ENCODE measurements at regions not wholly inside any gene's neighbourhood (a gene's known extent, or its start where the extent isn't known, plus 50 kb on each side); places are given as distances from the start of the nearest gene placed in this dataset.

DNA sequence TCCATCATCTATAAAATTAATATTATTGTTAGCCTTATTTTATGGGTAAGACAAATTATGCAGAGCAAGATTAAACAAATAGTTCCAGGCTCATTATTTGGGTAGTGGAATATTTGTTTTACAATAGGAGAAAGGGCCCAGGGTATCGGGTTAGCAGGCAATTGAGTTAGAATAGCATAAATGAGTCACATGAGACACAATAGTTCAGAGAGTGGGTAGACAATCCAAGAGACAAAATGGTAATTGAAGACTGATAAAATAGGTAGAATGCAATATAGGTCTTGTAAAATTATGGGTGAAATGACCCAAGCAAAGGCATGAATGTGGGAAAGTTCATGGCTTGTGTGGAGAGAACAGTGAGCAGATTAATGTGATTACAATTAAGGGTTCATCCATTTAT lies 790.9 kb upstream of the GCFC2 start:
- no peaks in the 10 kb centered on the region for H3K36me3 ChIP-seq (replicated peaks; ENCODE audit: insufficient read depth, low read length)
- no peak for DNase-seq
- no peaks in the 10 kb centered on the region for H3K4me1 ChIP-seq (ENCODE audit: low read length)
- no peak overlapping the region for H3K4me2 ChIP-seq (ENCODE audit: low read depth, low read length)
- no peaks in the 10 kb centered on the region for H3K9me3 ChIP-seq (replicated peaks; ENCODE audit: insufficient read depth, low read length)
- no peak overlapping the region for H3K4me3 ChIP-seq (ENCODE audit: low read length)
- no peak overlapping the region for H3K9ac ChIP-seq (ENCODE audit: low read length)
- no peaks in the 10 kb centered on the region for H4K20me1 ChIP-seq (ENCODE audit: insufficient read depth, low read length)
- H2AFZ ChIP-seq (ENCODE audit: low read length) = no peak overlapping the region
- H3F3A ChIP-seq (ENCODE audit: insufficient read depth, low read length) = no peaks in the 10 kb centered on the region
- no peak overlapping the region for H3K27ac ChIP-seq (ENCODE audit: low read length)
- no peaks in the 10 kb centered on the region for H3K79me2 ChIP-seq (ENCODE audit: low read length)
- H3K9me2 ChIP-seq (replicated peaks; ENCODE audit: insufficient read depth, low read length) = no peaks in the 10 kb centered on the region
- TF ChIP-seq EZH2 (optimal IDR thresholded peaks at IDR 0.05; ENCODE audit: low read depth, low read length) = no peak
- no peak for TF ChIP-seq EZH2phosphoT487 (IDR thresholded peaks at IDR 0.05; ENCODE audit: low read length)
- TF ChIP-seq, protein P1, sequence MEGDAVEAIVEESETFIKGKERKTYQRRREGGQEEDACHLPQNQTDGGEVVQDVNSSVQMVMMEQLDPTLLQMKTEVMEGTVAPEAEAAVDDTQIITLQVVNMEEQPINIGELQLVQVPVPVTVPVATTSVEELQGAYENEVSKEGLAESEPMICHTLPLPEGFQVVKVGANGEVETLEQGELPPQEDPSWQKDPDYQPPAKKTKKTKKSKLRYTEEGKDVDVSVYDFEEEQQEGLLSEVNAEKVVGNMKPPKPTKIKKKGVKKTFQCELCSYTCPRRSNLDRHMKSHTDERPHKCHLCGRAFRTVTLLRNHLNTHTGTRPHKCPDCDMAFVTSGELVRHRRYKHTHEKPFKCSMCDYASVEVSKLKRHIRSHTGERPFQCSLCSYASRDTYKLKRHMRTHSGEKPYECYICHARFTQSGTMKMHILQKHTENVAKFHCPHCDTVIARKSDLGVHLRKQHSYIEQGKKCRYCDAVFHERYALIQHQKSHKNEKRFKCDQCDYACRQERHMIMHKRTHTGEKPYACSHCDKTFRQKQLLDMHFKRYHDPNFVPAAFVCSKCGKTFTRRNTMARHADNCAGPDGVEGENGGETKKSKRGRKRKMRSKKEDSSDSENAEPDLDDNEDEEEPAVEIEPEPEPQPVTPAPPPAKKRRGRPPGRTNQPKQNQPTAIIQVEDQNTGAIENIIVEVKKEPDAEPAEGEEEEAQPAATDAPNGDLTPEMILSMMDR (IDR thresholded peaks at IDR 0.05; ENCODE audit: low read length) = no peak
- no peaks in the 10 kb centered on the region for H3K27me3 ChIP-seq (replicated peaks; ENCODE audit: insufficient read depth, low read length)

DNA sequence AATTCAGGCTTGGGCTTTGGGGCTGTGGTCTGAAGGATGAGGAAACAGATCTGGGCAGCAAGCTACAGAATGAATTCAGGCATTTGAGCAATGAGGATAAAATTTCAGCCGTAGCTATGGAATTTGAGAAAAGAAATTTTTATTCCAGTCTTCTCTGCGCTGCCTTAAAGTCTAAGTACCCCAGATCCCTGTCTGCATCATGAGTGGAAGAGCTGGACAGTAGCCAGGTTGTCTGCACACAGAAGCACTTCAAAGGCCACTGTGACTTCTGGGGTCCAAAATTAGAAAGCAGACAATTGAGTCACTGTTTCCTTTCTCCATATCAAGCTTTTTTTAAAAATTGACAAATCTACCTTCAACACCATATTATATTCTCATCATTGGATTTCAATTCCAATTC lies 787.6 kb upstream of the GCFC2 start:
- H3F3A ChIP-seq (ENCODE audit: insufficient read depth, low read length) = no peaks in the 10 kb centered on the region
- H3K79me2 ChIP-seq (ENCODE audit: low read length) = no peaks in the 10 kb centered on the region
- TF ChIP-seq, protein P1 (IDR thresholded peaks at IDR 0.05; ENCODE audit: low read length) = no peak
- TF ChIP-seq EZH2phosphoT487 (IDR thresholded peaks at IDR 0.05; ENCODE audit: low read length) = no peak
- TF ChIP-seq EZH2 (optimal IDR thresholded peaks at IDR 0.05; ENCODE audit: low read depth, low read length) = no peak
- no peaks in the 10 kb centered on the region for H3K9me3 ChIP-seq (replicated peaks; ENCODE audit: insufficient read depth, low read length)
- H3K4me3 ChIP-seq (ENCODE audit: low read length) = no peak overlapping the region
- H3K9me2 ChIP-seq (replicated peaks; ENCODE audit: insufficient read depth, low read length) = no peaks in the 10 kb centered on the region
- no peaks in the 10 kb centered on the region for H3K36me3 ChIP-seq (replicated peaks; ENCODE audit: insufficient read depth, low read length)
- H4K20me1 ChIP-seq (ENCODE audit: insufficient read depth, low read length) = no peaks in the 10 kb centered on the region
- H3K27me3 ChIP-seq (replicated peaks; ENCODE audit: insufficient read depth, low read length) = no peaks in the 10 kb centered on the region
- no peaks in the 10 kb centered on the region for H3K4me1 ChIP-seq (ENCODE audit: low read length)
- H3K27ac ChIP-seq (ENCODE audit: low read length) = no peak overlapping the region
- H3K9ac ChIP-seq (ENCODE audit: low read length) = no peak overlapping the region
- no peak overlapping the region for H3K4me2 ChIP-seq (ENCODE audit: low read depth, low read length)
- no peak for DNase-seq
- no peak overlapping the region for H2AFZ ChIP-seq (ENCODE audit: low read length)

DNA sequence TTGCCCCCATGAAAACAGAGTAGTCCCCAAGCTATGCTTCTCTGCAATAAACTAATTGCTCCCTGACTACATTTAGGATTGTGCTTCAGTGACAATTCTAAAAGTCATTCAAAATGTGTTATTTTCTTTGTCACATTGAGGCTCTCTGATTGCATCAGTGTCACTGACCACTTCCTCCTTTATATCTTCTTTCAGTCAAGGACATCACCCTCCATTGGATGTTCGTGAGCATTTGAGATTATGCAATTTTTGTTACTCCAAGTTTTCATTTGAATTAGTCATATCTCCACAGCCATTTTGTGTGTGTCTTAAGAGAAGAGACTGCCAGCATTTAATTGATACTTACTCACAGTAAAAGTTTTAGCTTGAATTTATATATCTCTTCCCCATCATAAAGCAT lies 780.8 kb upstream of the GCFC2 start:
- no peak overlapping the region for H3K9ac ChIP-seq (ENCODE audit: low read length)
- no peak overlapping the region for H3K4me2 ChIP-seq (ENCODE audit: low read depth, low read length)
- TF ChIP-seq EZH2 (optimal IDR thresholded peaks at IDR 0.05; ENCODE audit: low read depth, low read length) (no peak), EZH2phosphoT487 (IDR thresholded peaks at IDR 0.05; ENCODE audit: low read length) (no peak)
- TF ChIP-seq, protein P1 (IDR thresholded peaks at IDR 0.05; ENCODE audit: low read length) = no peak
- H3K4me1 ChIP-seq (ENCODE audit: low read length) = no peaks in the 10 kb centered on the region
- H3K9me2 ChIP-seq (replicated peaks; ENCODE audit: insufficient read depth, low read length) = no peaks in the 10 kb centered on the region
- no peaks in the 10 kb centered on the region for H4K20me1 ChIP-seq (ENCODE audit: insufficient read depth, low read length)
- no peak overlapping the region for H3K27ac ChIP-seq (ENCODE audit: low read length)
- H3K9me3 ChIP-seq (replicated peaks; ENCODE audit: insufficient read depth, low read length) = no peaks in the 10 kb centered on the region
- H3K27me3 ChIP-seq (replicated peaks; ENCODE audit: insufficient read depth, low read length) = no peaks in the 10 kb centered on the region
- no peak overlapping the region for H2AFZ ChIP-seq (ENCODE audit: low read length)
- no peak for DNase-seq
- no peaks in the 10 kb centered on the region for H3K36me3 ChIP-seq (replicated peaks; ENCODE audit: insufficient read depth, low read length)
- H3K79me2 ChIP-seq (ENCODE audit: low read length) = no peaks in the 10 kb centered on the region
- no peak overlapping the region for H3K4me3 ChIP-seq (ENCODE audit: low read length)
- no peaks in the 10 kb centered on the region for H3F3A ChIP-seq (ENCODE audit: insufficient read depth, low read length)
